ENCODE measurements at regions not wholly inside any gene's neighbourhood (a gene's known extent, or its start where the extent isn't known, plus 50 kb on each side); places are given as distances from the start of the nearest gene placed in this dataset.

- Histone ChIP-seq H3K4me1 (ENCODE audit: control insufficient read depth, insufficient read depth, low read length) (no peaks in the 10 kb centered on the region), H3K9me3 (ENCODE audit: control insufficient read depth, low read length) (no peaks in the 10 kb centered on the region), H3K36me3 (ENCODE audit: control insufficient read depth, insufficient read depth, low read length) (no peaks in the 10 kb centered on the region), H3K27ac (ENCODE audit: insufficient read depth, low read depth, low read length, poor library complexity, severe bottlenecking) (no peak overlapping the region), H3K27me3 (ENCODE audit: control insufficient read depth, insufficient read depth, low read length, poor library complexity, severe bottlenecking) (no peaks in the 10 kb centered on the region), H3K4me3 (ENCODE audit: insufficient read depth, low read depth, low read length) (no peak overlapping the region)
- 90 to 91% methylated on average over 6 of the region's 6 CpGs for WGBS, 2 experiments
Observed at GRCh38 chr6:104640761-104641160, 219.0 kb downstream of the HACE1 start.

DNA sequence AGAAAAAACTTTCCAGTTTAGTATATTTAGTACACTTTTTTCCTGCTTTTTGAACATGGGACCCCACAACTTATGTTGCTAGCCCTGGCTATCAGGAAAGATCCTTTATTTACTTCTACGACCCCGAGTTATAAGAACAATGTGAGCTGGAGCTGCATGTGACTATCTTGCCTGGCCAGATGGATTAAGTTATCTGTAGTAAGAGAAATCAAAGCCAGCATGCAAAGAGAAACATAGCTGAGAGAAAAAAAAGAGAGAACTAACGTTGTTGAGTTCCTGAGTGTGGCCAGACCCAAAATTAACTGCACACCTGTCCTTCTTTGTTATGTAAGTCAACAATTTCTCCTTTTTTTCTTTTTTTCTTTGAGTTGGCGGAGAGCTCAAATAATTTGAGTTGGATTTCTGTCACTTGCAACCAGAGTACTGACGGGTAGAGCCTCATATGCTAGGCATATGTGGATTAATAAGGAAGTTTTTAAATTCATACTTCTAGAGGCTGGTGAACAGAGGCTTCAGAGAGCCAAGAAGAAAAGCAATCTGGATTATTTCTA is 219.5 kb downstream of the HACE1 start:
- H3K4me3 ChIP-seq (ENCODE audit: insufficient read depth, low read depth, low read length): no peak overlapping the region
- WGBS, 2 experiments: 86 to 92% methylated on average over 5 of the region's 5 CpGs
- no peak overlapping the region for H3K27ac ChIP-seq (ENCODE audit: insufficient read depth, low read depth, low read length, poor library complexity, severe bottlenecking)

DNA sequence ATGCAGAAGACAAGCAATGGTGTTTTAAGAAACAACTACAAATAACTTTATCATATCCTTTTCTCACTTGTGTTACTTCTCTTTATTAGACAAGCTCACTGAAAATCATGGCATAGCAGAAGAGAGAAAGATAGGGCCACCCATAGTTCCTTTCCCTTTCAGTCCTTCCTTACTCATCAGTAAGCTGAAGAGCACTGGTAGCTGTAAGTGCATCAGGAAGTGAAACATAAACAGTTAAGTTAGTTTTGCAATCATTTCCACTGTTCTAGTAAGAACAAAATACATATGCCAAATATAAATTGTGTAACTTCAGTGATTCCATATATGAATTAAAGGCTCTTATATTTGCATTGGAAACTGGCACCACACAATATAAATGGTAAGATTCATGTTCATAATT is 220.1 kb downstream of the HACE1 start:
- Histone ChIP-seq H3K4me1 (ENCODE audit: control insufficient read depth, insufficient read depth, low read length) (no peaks in the 10 kb centered on the region), H3K36me3 (ENCODE audit: control insufficient read depth, insufficient read depth, low read length) (no peaks in the 10 kb centered on the region), H3K27ac (ENCODE audit: insufficient read depth, low read depth, low read length, poor library complexity, severe bottlenecking) (no peak overlapping the region), H3K9me3 (ENCODE audit: control insufficient read depth, low read length) (no peaks in the 10 kb centered on the region), H3K27me3 (ENCODE audit: control insufficient read depth, insufficient read depth, low read length, poor library complexity, severe bottlenecking) (no peaks in the 10 kb centered on the region), H3K4me3 (ENCODE audit: insufficient read depth, low read depth, low read length) (no peak overlapping the region)

More for the DNA sequence above, 219.5 kb downstream of the HACE1 start:
- H3K27me3 ChIP-seq (ENCODE audit: control insufficient read depth, insufficient read depth, low read length, poor library complexity, severe bottlenecking): no peaks in the 10 kb centered on the region
- no peaks in the 10 kb centered on the region for H3K9me3 ChIP-seq (ENCODE audit: control insufficient read depth, low read length)
- H3K36me3 ChIP-seq (ENCODE audit: control insufficient read depth, insufficient read depth, low read length): no peaks in the 10 kb centered on the region
- no peaks in the 10 kb centered on the region for H3K4me1 ChIP-seq (ENCODE audit: control insufficient read depth, insufficient read depth, low read length)

GRCh38 chr6:104638841-104639290 is 220.9 kb downstream of the HACE1 start:
- Histone ChIP-seq H3K27ac (ENCODE audit: insufficient read depth, low read depth, low read length, poor library complexity, severe bottlenecking) (no peak overlapping the region), H3K9me3 (ENCODE audit: control insufficient read depth, low read length) (no peaks in the 10 kb centered on the region), H3K27me3 (ENCODE audit: control insufficient read depth, insufficient read depth, low read length, poor library complexity, severe bottlenecking) (no peaks in the 10 kb centered on the region), H3K36me3 (ENCODE audit: control insufficient read depth, insufficient read depth, low read length) (no peaks in the 10 kb centered on the region), H3K4me3 (ENCODE audit: insufficient read depth, low read depth, low read length) (no peak overlapping the region), H3K4me1 (ENCODE audit: control insufficient read depth, insufficient read depth, low read length) (no peaks in the 10 kb centered on the region)
- WGBS, 2 experiments: 95 to 98% methylated on average over 4 of the region's 4 CpGs

DNA sequence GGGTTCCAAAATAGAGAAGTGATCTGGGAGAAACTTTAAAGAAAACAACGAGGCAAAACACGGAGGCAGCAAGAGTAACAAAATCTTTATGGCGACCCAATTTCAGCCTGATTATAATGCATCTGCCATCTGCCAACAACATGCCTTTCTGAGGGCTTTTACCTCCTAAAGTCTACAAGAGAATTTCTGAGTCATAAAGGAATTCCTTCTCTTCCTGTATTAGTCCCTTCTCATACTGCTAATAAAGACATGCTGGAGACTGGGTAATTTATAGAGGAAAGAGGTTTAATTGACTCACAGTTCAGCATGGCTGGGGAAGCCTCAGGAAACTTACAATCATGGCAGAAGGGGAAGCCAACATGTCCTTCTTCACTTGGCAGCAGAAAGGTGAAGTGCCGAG is 226.6 kb downstream of the HACE1 start:
- H3K4me3 ChIP-seq (ENCODE audit: insufficient read depth, low read depth, low read length): no peak overlapping the region

DNA sequence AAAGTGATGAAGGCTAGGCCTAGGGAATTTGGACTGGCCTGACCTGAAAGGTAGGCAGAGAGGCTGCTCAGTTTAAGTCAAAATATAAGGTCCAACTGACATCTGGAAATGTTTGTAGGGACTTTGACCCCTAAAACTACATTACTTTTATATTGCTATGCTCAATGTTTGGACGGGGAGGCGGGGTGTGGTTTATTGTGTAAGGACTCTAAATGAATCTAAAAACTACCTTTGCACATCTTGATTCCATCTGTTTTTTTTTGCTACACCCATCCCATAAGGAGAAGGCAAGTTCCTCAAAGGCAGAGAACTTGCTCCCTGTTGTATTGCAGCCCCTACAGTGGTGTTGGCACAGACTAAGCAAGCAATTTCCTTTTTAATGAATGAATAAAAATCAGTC is 227.1 kb downstream of the HACE1 start:
- Histone ChIP-seq H3K27me3 (ENCODE audit: control insufficient read depth, insufficient read depth, low read length, poor library complexity, severe bottlenecking) (no peaks in the 10 kb centered on the region), H3K27ac (ENCODE audit: insufficient read depth, low read depth, low read length, poor library complexity, severe bottlenecking) (no peak overlapping the region), H3K4me3 (ENCODE audit: insufficient read depth, low read depth, low read length) (no peak overlapping the region), H3K9me3 (ENCODE audit: control insufficient read depth, low read length) (no peaks in the 10 kb centered on the region), H3K4me1 (ENCODE audit: control insufficient read depth, insufficient read depth, low read length) (no peaks in the 10 kb centered on the region), H3K36me3 (ENCODE audit: control insufficient read depth, insufficient read depth, low read length) (no peaks in the 10 kb centered on the region)
- WGBS, 2 experiments: 83 to 100% methylated on average over 1 of the region's 2 CpGs

More for the DNA sequence above, 226.6 kb downstream of the HACE1 start:
- Histone ChIP-seq H3K4me1 (ENCODE audit: control insufficient read depth, insufficient read depth, low read length) (no peaks in the 10 kb centered on the region), H3K36me3 (ENCODE audit: control insufficient read depth, insufficient read depth, low read length) (no peaks in the 10 kb centered on the region), H3K9me3 (ENCODE audit: control insufficient read depth, low read length) (no peaks in the 10 kb centered on the region), H3K27me3 (ENCODE audit: control insufficient read depth, insufficient read depth, low read length, poor library complexity, severe bottlenecking) (no peaks in the 10 kb centered on the region), H3K27ac (ENCODE audit: insufficient read depth, low read depth, low read length, poor library complexity, severe bottlenecking) (no peak overlapping the region)
- WGBS, 2 experiments: 92 to 95% methylated on average over 4 of the region's 4 CpGs

DNA sequence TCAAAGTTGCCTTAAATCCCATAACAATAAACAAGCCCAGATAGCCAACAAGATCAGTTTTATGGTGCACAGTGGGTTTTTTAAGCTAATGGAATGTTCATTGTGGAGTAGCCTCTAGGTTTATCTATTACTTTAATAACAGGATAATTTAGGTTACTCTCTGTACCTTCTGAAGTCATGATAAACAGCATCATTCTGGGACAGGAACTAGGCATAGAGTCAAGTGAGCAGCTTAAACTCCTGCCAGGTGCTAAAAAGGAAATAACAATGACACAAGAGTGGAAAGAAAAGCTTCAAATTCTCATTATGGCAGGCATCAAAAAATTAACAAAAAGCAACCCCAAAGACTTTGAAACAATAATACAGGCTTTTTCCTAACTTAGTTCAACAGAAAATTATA is 228.8 kb downstream of the HACE1 start:
- no peaks in the 10 kb centered on the region for H3K27me3 ChIP-seq (ENCODE audit: control insufficient read depth, insufficient read depth, low read length, poor library complexity, severe bottlenecking)

GRCh38 chr6:104630522-104630921 is 229.2 kb downstream of the HACE1 start:
- Histone ChIP-seq H3K27ac (ENCODE audit: insufficient read depth, low read depth, low read length, poor library complexity, severe bottlenecking) (no peak overlapping the region), H3K4me3 (ENCODE audit: insufficient read depth, low read depth, low read length) (no peak overlapping the region), H3K27me3 (ENCODE audit: control insufficient read depth, insufficient read depth, low read length, poor library complexity, severe bottlenecking) (no peaks in the 10 kb centered on the region), H3K4me1 (ENCODE audit: control insufficient read depth, insufficient read depth, low read length) (no peaks in the 10 kb centered on the region), H3K9me3 (ENCODE audit: control insufficient read depth, low read length) (no peaks in the 10 kb centered on the region), H3K36me3 (ENCODE audit: control insufficient read depth, insufficient read depth, low read length) (no peaks in the 10 kb centered on the region)
- 47 to 55% methylated on average over 2 to 3 of the region's 3 CpGs for WGBS, 2 experiments

More for the DNA sequence above, 228.8 kb downstream of the HACE1 start:
- Histone ChIP-seq H3K4me3 (ENCODE audit: insufficient read depth, low read depth, low read length) (no peak overlapping the region), H3K36me3 (ENCODE audit: control insufficient read depth, insufficient read depth, low read length) (no peaks in the 10 kb centered on the region), H3K27ac (ENCODE audit: insufficient read depth, low read depth, low read length, poor library complexity, severe bottlenecking) (no peak overlapping the region), H3K9me3 (ENCODE audit: control insufficient read depth, low read length) (no peaks in the 10 kb centered on the region), H3K4me1 (ENCODE audit: control insufficient read depth, insufficient read depth, low read length) (no peaks in the 10 kb centered on the region)

DNA sequence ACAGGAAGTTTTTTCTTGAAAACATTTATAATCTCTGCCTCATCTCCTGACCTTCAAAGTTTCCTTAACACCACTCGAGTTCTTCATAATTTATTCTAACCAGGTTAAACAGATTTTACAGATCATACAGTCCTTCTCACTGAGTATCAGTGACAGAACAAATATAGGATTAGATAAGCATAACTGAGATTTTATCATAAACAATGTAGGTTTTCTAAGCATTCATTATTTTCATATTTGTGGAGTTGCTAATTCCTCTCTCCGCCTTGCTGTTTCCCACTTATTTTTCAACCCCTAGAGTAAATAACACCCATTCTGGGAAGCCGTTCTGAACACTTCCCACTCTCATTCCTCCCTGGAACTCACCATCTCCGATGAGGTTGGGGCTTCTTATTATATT is 229.9 kb downstream of the HACE1 start:
- Histone ChIP-seq H3K27me3 (ENCODE audit: control insufficient read depth, insufficient read depth, low read length, poor library complexity, severe bottlenecking) (no peaks in the 10 kb centered on the region), H3K4me1 (ENCODE audit: control insufficient read depth, insufficient read depth, low read length) (no peaks in the 10 kb centered on the region)

DNA sequence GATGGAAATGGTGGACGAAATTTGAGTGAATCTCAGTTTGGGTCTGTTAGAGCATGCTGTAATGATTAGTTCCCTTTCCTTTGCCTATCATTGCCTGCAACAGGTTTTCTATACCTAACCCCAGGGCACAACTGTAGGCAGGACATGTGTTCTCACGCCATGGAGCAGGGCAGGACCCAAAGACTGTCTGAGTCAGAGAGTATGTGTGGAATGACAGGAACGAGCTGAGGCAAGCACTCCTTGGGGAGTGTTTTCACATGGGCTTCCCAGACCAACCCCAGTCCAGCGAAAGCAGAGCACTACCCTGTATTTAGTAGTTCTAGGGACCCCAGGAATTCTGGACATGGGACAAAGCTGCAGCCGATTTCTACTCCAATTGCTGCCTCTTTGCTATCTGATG is 234.2 kb downstream of the HACE1 start:
- no peak overlapping the region for H3K27ac ChIP-seq (ENCODE audit: insufficient read depth, low read depth, low read length, poor library complexity, severe bottlenecking)
- 87 to 91% methylated on average over 5 of the region's 5 CpGs for WGBS, 2 experiments

More for the DNA sequence above, 229.9 kb downstream of the HACE1 start:
- no peak overlapping the region for H3K4me3 ChIP-seq (ENCODE audit: insufficient read depth, low read depth, low read length)
- no peaks in the 10 kb centered on the region for H3K36me3 ChIP-seq (ENCODE audit: control insufficient read depth, insufficient read depth, low read length)
- H3K9me3 ChIP-seq (ENCODE audit: control insufficient read depth, low read length): no peaks in the 10 kb centered on the region
- WGBS, 2 experiments: 93 to 95% methylated on average over 4 of the region's 4 CpGs
- no peak overlapping the region for H3K27ac ChIP-seq (ENCODE audit: insufficient read depth, low read depth, low read length, poor library complexity, severe bottlenecking)

More for the DNA sequence above, 234.2 kb downstream of the HACE1 start:
- Histone ChIP-seq H3K27me3 (ENCODE audit: control insufficient read depth, insufficient read depth, low read length, poor library complexity, severe bottlenecking) (no peaks in the 10 kb centered on the region), H3K4me1 (ENCODE audit: control insufficient read depth, insufficient read depth, low read length) (peaks cover 3% of the 10 kb centered on the region), H3K9me3 (ENCODE audit: control insufficient read depth, low read length) (no peaks in the 10 kb centered on the region), H3K4me3 (ENCODE audit: insufficient read depth, low read depth, low read length) (no peak overlapping the region), H3K36me3 (ENCODE audit: control insufficient read depth, insufficient read depth, low read length) (no peaks in the 10 kb centered on the region)
